Mucosa of gallbladder (tissue), 1 donor: ENCODE measurements at regions not wholly inside any gene's neighbourhood (a gene's known extent, or its start where the extent isn't known, plus 50 kb on each side); places are given as distances from the start of the nearest gene placed in this dataset.

Source experiments
- DNase-seq: peaks from one replicate; pipeline ENCODE4 v3.0.0-alpha.2; 2020; ENCODE audit warnings: low spot score
- donor health status: DM: no; HTN: no; CAD: no.

DNA sequence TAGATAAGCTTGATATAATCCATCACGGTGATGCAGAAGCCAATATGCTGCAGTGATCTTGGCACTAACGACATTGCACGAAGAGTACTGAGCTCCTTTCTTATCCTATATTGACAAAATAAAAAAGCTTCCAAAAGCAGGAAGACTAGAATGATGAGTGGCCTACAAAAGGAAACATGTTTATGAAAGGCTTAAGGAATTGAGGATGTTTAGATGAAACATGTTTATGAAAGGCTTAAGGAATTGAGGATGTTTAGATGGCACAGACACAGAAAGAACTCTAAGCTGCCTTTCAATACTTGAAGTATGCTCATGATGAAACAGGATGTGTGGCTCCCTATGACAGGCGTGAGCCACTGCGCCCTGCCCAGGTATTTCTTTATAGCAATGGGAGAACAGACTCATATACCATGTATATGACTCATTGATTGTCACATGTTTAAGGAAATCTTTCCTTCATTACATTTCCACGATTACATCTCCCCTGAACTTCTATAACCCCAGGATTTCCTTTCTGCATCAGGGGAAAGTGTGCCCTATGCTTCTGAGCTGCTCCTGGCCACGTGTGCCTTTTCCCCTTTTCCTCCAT is 690.8 kb upstream of the ARGLU1 start:
- DNase-seq = no peak

DNA sequence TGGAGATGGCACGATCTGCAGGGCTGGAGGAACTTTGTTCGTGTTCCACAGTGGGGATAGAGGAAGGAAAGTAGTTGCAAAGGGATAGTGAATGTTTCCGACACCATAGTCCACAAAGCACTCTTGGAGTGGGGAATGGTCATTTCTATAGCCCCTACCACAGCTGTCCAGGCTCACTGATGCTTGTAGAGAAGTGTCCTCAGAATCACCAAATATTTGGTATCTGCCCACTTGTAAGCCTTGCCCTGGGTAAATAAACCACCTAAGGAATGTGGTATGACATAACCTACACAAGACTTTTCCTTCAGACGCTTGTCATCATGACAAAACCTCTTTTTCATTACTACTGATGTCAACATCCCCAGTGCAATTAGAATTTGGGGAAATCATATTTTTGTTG is 686.5 kb upstream of the ARGLU1 start:
- DNase-seq = no peak

DNA sequence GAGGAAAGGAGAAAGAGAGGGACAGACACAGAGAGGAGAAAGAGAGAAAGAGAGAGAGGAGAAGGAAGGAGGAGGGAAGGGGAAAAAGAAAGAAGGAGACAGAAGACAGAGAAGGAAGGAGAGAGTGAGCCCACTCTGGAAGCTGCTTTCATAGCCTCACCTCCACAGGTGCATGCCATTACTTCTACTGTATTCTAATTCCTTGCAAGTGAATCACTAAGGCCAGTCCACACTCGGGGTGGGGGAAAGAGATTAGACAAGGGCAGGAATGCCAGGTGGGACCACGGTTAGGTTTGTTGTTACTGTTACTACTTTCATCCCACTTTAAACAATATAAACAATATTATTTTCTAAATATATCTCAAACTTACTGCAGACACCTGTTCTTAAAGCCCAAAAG is 684.5 kb upstream of the ARGLU1 start:
- DNase-seq = no peak

DNA sequence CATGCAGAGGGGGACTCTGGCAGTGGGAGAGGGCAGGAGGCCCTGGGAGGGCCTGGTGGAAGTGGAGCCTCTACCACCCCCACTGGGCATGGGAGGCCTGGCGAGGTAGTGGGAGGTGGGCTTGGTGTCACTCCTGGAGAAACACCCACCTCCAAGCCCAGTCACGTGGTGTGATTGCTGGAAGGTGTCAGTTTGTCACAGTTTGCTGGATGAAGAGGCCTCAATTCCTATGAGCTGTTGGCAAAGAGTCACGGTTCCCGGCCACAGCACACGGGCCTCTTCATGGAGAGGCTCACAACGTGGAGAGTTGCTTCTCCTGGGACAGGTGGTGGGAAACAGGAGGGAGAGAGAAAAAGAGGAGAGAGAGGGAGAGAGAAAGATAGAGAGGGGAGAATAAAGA is 684.1 kb upstream of the ARGLU1 start:
- DNase-seq = no peak

DNA sequence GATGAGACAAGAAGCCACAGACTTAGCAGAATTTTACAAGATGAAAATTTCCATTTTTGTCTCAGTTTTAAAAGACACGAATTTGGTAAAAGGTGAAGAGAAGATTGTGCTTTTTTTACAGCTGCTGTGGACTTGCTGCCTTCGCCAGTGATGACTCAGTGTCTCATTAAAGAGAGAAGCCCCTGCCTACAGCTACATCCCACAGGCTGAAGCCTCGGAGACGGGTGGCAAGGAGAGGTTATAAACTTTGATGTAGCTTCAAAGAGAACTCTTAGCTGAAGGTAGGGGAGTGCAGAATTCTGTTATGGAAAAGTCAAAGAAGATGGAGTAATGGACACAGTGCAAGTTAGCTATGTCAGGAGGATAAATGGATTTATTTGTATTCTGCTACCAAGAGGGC is 683.4 kb upstream of the ARGLU1 start:
- no peak for DNase-seq

DNA sequence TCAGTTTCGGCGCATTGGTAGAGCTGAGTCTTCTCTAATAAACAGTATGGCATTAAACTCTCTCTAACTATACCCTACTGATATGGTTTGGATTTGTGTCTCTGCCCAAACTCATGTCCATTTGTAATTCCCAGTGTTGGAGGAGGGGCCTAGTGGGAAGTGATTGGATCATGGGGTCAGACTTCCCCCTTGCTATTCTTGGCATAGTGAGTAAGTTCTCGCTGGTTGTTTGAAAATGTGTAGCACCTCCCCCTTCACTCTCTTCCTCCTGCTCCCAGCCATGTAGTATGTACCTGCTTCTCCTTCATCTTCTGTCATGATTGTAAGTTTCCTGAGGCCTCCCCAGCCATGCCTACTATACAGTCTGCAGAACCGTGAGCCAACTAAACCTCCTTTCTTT is 682.7 kb upstream of the ARGLU1 start:
- no peak for DNase-seq

DNA sequence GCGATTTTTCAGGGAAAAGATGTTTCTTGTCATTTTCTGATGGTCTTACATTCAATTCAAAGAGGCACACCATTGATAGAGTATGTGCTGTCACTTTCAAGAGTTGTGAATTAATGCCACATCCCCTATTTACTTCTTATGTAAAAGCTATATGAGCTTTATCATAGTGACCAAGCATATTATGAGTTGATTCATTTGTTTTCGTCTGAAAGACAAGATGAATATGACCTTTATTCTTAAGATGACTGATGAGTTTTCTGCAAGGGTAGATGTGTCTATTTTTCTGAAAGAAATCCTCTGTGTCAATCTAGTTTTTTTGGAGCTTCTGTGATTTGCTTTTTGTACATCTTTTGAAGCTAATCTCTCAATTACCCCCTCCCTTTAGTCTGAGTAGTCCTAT is 676.3 kb upstream of the ARGLU1 start:
- DNase-seq = no peak

DNA sequence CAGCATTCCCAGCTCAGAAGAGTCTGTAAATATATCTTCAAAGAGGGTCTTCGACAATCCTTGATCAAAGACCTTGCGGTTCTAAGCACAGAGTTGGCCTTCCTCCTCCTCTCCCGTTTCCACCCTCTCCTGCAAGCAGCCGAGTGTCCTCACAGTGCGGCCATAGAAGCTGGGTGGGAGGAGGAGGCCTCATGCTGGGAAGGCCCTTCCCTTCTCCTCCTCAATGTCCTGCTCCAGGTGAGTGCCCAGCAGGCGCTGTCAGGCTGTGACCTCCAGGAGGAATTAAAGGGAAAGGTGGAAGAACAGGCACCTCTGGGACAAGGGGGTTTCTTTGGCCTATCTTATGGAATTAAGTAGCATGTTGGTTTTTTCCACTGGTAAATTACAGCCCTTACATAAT is 674.2 kb upstream of the ARGLU1 start:
- no peak for DNase-seq

DNA sequence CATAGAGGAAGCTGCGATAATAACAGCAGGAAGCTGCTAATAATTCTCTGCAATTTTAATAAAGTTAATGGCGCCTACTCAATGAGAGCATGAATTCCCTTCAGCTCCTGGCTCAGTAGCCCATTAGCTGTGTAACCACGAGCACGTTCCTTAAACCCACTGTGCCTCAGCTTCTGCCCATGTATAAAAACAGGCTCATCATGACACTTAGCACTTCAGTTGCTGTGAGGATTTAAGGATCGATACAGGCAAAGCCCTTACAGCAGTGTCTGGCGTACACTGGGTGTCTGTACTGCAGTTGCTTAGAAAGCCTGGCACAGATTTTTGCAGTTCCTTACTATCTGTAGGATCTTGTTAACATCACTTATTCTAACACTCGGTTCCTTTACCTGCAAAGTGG is 673.4 kb upstream of the ARGLU1 start:
- DNase-seq = no peak

DNA sequence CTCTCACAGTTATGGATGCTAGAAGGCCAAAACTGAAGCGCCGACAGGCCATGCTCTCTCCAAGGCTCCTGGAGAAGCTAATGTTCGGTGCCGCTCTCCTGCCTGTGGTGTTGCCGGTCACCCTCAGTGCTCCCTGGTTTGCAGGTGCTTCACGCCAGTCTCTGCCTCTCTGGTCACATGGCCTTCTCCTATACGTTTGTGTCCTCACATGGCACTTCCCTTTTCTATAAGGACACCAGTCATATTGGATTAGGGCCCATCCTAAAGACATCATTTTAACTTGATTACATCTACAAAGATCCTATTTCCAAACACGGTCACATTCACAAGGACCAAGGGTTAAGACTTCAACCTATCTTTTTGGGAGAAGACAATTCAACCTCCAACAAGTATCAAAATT is 671.3 kb upstream of the ARGLU1 start:
- DNase-seq = no peak

DNA sequence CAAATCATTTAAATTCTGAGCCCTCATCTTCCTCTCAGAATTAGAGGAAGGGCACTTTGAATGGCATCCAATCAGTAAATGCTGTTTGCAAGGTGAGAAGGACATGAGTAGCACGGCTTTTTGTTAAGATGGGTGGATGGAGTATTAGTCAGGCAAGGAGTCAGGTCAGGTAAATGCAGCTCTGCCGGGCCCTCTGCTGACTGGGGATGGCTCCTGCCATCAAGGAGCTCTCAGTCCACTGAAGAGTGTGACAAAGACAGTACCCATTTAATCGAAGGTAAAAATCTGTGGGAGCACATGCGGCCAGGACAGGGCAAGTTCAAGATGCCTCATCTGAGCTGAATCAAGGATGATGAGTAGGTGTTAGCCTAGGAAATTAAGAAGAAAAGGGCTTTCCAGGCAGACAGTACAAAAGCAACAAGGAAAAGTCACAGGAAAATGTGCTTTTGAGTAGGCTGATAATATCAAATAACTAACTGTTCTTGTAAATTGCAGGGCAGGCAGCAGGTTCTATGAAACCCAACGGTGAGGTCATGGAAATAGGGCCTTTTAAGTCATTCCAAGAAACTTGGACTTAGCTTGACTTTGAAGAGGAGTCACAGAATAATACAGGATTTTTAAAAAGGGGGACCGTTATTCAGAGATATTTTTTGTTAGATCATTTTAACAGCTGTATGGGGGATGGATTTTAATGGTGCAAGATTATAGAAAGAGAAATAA is 670.5 kb upstream of the ARGLU1 start:
- no peak for DNase-seq

DNA sequence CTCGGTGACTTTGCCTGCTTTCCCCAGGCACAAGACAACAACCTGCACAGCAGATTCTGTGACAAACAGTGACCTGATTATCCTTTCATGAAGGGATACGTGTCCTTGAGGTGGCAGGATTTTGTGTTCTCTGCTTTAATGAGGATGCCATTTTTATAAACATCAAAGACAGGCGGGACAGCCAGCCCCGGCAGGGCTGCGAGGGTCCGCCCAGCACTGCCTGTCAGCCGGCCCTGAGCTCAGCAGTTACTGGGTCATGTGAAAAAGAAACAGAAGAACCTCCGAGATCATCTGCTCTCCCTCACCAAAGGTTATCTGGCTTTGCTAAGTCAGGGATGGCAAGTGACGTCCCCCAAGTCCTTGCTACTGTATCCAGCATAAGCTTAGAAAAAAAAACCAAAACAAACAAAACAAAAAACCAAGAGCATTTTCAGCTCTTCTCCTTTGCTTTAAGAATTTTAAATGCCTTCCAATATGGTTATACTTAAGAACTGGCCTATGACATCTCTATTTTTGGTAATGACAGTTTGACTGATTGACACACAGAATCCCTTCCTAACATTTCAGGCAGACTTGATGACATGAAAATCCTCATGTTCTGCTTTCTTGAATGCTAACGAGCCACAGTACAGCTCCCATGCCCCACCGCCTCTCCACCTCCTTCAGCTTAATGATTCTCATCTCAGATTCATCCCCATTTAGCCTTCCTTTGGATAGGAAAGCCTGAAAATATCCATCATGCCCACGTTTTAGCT is 666.6 kb upstream of the ARGLU1 start:
- no peak for DNase-seq

DNA sequence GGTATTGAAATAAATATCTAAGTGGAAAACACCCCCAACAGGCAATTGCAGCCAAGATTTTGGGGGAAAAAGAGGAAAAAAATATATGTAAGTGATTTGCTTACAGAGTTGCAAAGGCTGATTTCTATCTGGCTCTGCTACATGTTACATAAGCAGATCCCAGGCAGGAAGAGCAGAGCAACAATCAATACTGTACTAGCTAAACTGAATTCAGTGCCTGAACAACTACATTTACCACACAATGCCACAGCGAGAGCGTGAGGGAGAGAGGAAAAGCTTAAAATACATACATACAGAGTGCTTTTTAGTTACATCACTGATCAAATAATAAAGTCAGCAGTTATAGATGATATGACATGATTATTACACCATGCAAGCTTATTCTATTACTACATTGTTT is 665.6 kb upstream of the ARGLU1 start:
- DNase-seq = no peak

DNA sequence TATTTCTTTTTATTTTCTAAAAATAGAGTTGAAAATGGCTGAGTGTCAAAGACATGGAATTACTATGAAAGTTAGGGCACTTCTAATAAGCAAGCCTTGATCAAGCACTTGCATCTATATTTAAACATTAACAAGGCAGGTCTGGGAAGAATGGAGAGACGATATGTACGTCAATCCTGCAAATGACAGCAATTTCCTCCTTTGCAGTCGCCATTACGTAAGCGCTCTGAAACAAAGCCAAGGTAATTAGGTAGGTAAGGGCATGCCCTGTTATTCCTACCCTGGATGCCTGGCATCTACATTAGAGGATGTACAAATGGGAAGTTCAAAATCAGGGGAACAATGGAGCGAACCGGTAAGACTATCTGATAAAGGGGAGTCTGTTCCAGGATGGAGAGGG is 664.0 kb upstream of the ARGLU1 start:
- peak; percentile 41 for DNase-seq

DNA sequence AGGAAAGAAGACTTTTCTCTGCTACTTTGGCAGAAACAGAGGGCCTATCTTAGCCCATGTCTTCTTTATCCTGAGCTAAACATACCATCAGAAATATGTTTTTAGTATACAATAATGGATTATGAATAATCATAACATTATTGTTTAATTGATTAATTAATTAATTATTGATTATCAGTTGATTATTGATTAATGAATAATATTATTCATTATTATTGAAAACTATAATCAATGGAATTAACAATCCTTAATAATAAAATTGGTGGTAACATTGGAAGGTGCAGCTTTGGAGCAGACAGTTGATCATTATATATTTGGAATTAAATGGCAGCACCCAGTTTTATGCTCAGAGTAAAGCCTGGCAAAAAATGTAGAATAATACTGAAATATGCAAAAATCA is 655.9 kb upstream of the ARGLU1 start:
- DNase-seq = no peak

DNA sequence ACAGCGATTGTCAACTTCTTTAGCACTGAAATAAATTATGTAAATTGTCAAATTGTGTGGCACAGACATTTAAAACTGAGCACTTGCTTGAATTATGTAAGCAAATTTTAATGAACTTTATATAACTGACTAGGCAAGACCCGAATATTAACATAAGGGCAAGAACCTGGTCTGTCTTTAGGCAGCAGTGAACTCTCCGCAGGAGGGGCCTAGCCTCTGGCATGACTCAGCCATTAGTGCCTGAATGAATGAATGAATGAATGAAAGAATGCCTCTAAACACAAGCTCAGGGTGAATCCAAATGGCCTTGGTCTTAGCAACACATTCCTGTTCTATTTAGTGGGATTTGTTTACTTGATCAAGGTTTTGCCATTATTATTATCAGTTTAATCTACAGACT is 654.7 kb upstream of the ARGLU1 start:
- no peak for DNase-seq

DNA sequence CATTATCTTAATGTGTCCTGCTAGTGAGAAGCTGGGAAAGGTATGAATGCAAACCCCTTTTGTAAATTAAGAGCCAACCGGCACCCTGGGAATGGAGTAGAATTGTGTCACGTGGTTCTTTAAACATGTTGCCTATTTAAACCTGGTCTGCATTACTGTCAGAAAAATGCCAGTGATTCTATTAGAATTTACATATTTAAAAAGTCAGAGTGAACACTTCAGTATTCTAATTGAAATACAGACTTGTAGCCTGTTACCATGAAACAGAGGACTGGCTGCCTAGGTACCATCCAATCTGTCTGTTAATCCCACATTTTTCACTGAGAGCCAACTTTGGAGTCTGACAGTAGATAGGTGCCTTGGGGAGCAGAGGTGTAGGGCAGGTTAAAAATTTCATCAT is 652.3 kb upstream of the ARGLU1 start:
- DNase-seq = no peak

DNA sequence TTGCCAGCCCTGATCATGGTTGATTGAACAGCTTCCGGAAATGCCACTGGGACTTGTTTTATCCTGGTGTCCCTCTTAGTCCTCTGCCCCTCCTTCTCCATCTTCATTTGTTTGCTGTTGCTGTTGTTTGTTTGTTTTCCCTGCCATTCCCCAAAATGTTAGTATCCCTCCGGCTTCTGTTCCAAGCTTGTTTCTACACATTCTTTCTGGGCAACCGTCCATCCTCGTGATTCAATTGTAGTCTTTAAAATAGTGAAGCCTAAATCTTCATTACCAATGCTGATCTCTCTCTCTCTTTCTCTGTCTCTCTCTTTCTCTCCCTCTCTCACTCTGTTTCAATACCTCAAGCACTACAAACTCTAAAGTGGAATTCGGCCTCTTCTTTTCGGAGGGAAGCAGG is 649.3 kb upstream of the ARGLU1 start:
- DNase-seq = no peak

DNA sequence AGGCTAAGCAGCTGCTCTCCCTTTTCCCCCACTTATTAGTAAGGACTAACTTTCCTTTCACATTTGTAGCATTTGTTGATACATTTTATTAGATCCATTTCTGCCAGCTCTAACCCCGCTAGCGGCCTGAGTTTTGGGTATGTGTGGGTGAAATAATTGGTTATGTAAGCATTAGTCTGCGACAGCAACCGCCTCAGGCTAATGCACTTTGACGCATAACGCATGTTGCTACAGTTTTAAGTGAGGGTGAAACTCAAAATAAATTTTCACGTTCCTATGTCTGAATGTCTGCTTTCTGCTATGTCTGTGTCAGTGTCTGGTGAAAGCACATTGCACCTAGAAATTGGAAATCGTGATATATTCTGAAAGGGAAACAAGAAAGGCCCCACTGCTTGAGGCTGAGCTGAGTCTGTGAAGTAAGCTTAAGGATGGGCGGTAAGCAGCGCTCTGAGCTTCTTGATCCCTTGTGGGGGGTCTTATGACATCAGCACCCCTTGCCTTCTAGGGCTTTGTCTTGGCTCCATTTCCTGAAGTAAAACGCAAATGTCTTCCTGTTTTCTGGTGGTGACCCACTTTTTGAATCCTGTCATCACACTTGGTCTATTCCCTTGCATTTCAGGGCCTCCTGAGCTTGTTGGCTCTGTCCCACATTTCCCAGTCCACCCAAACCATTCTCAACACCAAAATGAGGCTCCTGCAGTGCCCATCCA is 648.3 kb upstream of the ARGLU1 start:
- DNase-seq = no peak

DNA sequence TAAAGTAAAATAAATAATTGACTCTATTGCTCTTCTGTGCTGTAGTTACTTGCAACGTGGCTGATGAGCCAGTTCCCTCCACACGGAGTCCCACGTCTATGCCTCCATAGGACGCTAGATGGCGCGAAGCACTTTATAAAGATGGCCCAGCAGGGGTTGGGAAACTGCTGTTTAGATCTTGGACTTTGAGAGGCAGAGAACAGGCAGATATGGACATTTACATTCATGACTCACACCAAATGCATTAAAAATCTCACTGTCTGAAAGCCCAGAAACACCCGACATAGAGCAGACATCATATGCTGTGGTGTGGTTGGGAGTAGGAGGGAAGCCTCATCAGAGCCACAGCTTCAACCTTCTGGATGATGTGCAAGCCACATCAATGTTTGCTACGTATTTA is 643.1 kb upstream of the ARGLU1 start:
- DNase-seq = peak; percentile 79

DNA sequence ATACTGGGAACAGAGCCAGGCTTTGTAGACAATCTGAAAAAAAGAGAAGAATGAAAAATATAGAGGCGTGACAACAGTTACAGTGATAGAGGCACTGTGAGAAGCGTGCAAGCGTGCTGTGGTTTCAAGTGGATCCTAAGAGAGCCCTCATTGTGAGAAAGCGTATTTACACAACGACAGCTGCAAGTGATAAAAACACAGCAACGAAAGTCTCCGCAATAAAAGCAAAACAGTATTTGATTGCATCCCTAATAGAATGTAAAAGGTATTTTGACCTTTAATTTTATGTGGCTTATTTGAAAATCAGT is 642.7 kb upstream of the ARGLU1 start:
- no peak for DNase-seq

DNA sequence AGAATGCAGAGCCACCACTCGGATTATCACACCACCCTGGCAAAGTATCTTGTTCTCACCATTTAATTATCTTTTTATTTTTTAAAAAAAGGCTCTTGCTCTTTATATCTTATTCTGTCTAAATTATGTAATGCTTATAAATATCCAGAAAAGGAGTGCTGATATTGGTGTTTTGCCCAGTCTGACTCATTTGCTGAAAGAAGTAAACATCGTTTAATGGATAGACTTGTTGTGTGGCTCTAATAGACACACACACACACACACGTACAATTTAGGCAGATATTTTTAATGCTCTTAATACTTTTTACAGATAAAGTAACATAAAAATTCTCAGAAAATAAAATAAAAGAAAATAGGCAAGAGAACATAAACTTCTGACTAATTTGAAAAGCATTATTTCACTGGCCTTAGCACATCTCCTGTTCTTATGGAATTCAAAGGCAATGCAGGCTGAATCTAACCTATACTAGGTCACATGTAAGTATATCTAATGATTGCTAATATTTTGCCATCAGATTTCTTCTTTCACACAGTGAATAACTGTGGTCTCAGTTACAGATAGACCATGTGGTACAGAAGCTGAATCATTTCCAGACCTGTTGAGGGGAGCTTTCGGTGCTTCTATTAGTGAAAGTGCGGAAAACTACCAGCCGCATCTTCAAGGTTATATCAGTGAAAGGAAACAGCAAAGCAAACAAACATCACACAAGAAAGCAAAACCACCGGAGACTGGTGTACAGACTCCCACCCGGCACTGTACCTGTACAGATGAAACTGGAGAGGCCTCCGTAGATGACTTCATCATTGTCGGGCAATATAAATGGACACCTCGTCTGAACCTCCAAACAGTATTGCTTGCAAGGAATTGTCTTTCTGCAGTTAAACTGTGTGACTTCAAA is 642.1 kb upstream of the ARGLU1 start:
- no peak for DNase-seq
